ENCODE measurements at regions not wholly inside any gene's neighbourhood (a gene's known extent, or its start where the extent isn't known, plus 50 kb on each side); places are given as distances from the start of the nearest gene placed in this dataset.

- TF ChIP-seq POLR2A (IDR thresholded peaks at IDR 0.05) (no peak), CTCF (IDR thresholded peaks at IDR 0.05) (no peak), POLR2AphosphoS5 (IDR thresholded peaks at IDR 0.05; ENCODE audit: insufficient read depth in 1 of 2, low read depth in 1 of 2) (no peak)
These were observed 532.3 kb downstream of the SLC4A3 start for GRCh38 chr2:220159738-220160137.
